ENCODE measurements at regions not wholly inside any gene's neighbourhood (a gene's known extent, or its start where the extent isn't known, plus 50 kb on each side); places are given as distances from the start of the nearest gene placed in this dataset.

GRCh38 chr22:22343581-22344296, 99.2 kb downstream of the VPREB1 start:
- TF ChIP-seq EZH2 (IDR thresholded peaks at IDR 0.05) (no peak), POLR2AphosphoS5 (IDR thresholded peaks at IDR 0.05; ENCODE audit: borderline replicate concordance, low read depth, low read length) (no peak)

All from SK-N-MC (cell line).